H9 (cell line): ENCODE measurements at regions not wholly inside any gene's neighbourhood (a gene's known extent, or its start where the extent isn't known, plus 50 kb on each side); places are given as distances from the start of the nearest gene placed in this dataset.

Experiments
- DNase-seq: peaks from one replicate; pipeline ENCODE4 v3.0.0-alpha.2; 2017
- H2AFZ ChIP-seq: one replicate; pipeline ENCODE4 v1.6.1; 2013; ENCODE audit warnings: mild to moderate bottlenecking, low read length, control low read depth, moderate library complexity
- H2AK5ac ChIP-seq: 2 replicates; pipeline ENCODE4 v1.6.1; 2013; ENCODE audit warnings: low read length, control low read depth, mixed read lengths; ENCODE audit not compliant: insufficient read length
- H2BK120ac ChIP-seq: one replicate; pipeline ENCODE4 v1.6.1; 2013; ENCODE audit warnings: low read depth, mild to moderate bottlenecking, low read length, control low read depth, inconsistent platforms; ENCODE audit not compliant: poor library complexity, severe bottlenecking
- H2BK12ac ChIP-seq: 2 replicates; pipeline ENCODE4 v1.6.1; 2013; ENCODE audit warnings: low read length, control low read depth, mixed read lengths, low read depth; ENCODE audit not compliant: insufficient read length
- H2BK15ac ChIP-seq: 2 replicates; pipeline ENCODE4 v1.6.1; 2013; ENCODE audit warnings: low read depth, low read length, control low read depth
- H2BK20ac ChIP-seq: one replicate; pipeline ENCODE4 v1.6.1; 2013; ENCODE audit warnings: low read depth, mild to moderate bottlenecking, low read length, control low read depth, inconsistent platforms; ENCODE audit not compliant: poor library complexity, severe bottlenecking
- H2BK5ac ChIP-seq: 2 replicates; pipeline ENCODE4 v1.6.1; 2013; ENCODE audit warnings: low read length, control low read depth, mixed read lengths; ENCODE audit not compliant: insufficient read length
- H3K14ac ChIP-seq: 2 replicates; pipeline ENCODE4 v1.6.1; 2013; ENCODE audit warnings: low read length, control low read depth; ENCODE audit not compliant: insufficient read depth
- H3K18ac ChIP-seq: 2 replicates; pipeline ENCODE4 v1.6.1; 2013; ENCODE audit warnings: low read depth, mild to moderate bottlenecking, mixed read lengths, low read length, control low read depth; ENCODE audit not compliant: insufficient read length
- H3K23ac ChIP-seq: 2 replicates; pipeline ENCODE4 v1.6.1; 2013; ENCODE audit warnings: low read length, control low read depth, mixed read lengths, low read depth; ENCODE audit not compliant: insufficient read length
- H3K23me2 ChIP-seq: 2 replicates; pipeline ENCODE4 v1.6.1; 2013; ENCODE audit warnings: low read depth, mild to moderate bottlenecking, mixed read lengths, low read length, control low read depth; ENCODE audit not compliant: insufficient read length, poor library complexity, severe bottlenecking
- H3K27ac ChIP-seq: 2 replicates; pipeline ENCODE4 v1.5.1; 2013; ENCODE audit warnings: low read length, control low read depth, mixed read lengths, low read depth; ENCODE audit not compliant: insufficient read length
- H3K27me3 ChIP-seq: 2 replicates; pipeline ENCODE4 v1.6.1; 2013; ENCODE audit warnings: low read length, control low read depth, inconsistent platforms; ENCODE audit not compliant: insufficient read depth
- H3K4ac ChIP-seq: 2 replicates; pipeline ENCODE4 v1.6.1; 2013; ENCODE audit warnings: low read depth, mild to moderate bottlenecking, control low read depth, inconsistent platforms, low read length, moderate library complexity
- H3K4me1 ChIP-seq: 2 replicates; pipeline ENCODE4 v1.6.1; 2013; ENCODE audit warnings: low read length, control low read depth, inconsistent platforms; ENCODE audit not compliant: insufficient read depth
- H3K4me2 ChIP-seq: 2 replicates; pipeline ENCODE4 v1.6.1; 2013; ENCODE audit warnings: low read length, control low read depth, mixed read lengths; ENCODE audit not compliant: insufficient read length, insufficient read depth
- H3K56ac ChIP-seq: 2 replicates; pipeline ENCODE4 v1.6.1; 2013; ENCODE audit warnings: low read depth, mild to moderate bottlenecking, mixed read lengths, low read length, control low read depth; ENCODE audit not compliant: insufficient read length
- H3K79me1 ChIP-seq: 2 replicates; pipeline ENCODE4 v1.6.1; 2013; ENCODE audit warnings: low read depth, mild to moderate bottlenecking, moderate library complexity, low read length, control low read depth, inconsistent platforms; ENCODE audit not compliant: insufficient read depth, poor library complexity, severe bottlenecking
- H3K79me2 ChIP-seq: 2 replicates; pipeline ENCODE4 v1.6.1; 2013; ENCODE audit warnings: low read length, control low read depth, inconsistent platforms; ENCODE audit not compliant: insufficient read depth
- H3K9ac ChIP-seq: 2 replicates; pipeline ENCODE4 v1.6.1; 2013; ENCODE audit warnings: low read length, control low read depth, mixed read lengths; ENCODE audit not compliant: insufficient read length; ENCODE audit errors: extremely low read depth
- H3K9me3 ChIP-seq: one replicate; pipeline ENCODE4 v1.6.1; 2013; ENCODE audit warnings: low read depth, low read length, inconsistent platforms; ENCODE audit not compliant: control insufficient read depth
- H3T11ph ChIP-seq: one replicate; pipeline ENCODE4 v1.6.1; 2013; ENCODE audit warnings: mild to moderate bottlenecking, low read length, control low read depth, inconsistent platforms
- H4K20me1 ChIP-seq: one replicate; pipeline ENCODE4 v1.6.1; 2013; ENCODE audit not compliant: control insufficient read depth, insufficient read length, insufficient read depth
- H4K5ac ChIP-seq: 2 replicates; pipeline ENCODE4 v1.6.1; 2013; ENCODE audit warnings: low read depth, mild to moderate bottlenecking, mixed read lengths, low read length, control low read depth; ENCODE audit not compliant: insufficient read length
- H4K8ac ChIP-seq: replicated peaks from 2 replicates; pipeline ENCODE4 v1.6.1; 2013; ENCODE audit warnings: low read length, control low read depth, mixed read lengths, low read depth; ENCODE audit not compliant: insufficient read length
- H4K91ac ChIP-seq: 2 replicates; pipeline ENCODE4 v1.6.1; 2013; ENCODE audit warnings: low read depth, mild to moderate bottlenecking, moderate library complexity, mixed read lengths, low read length, control low read depth; ENCODE audit not compliant: insufficient read length
- H3K27ac Mint-ChIP-seq, 3 experiments: 2 replicates in 2 of 3; 3 replicates in 1 of 3; pipeline ENCODE4 v1.8.0; 2020 to 2021; ENCODE audit warnings: mixed read lengths in 3 of 3, mild to moderate bottlenecking in 1 of 3, moderate library complexity in 1 of 3
- H3K27me3 Mint-ChIP-seq: 2 replicates; pipeline ENCODE4 v1.8.0; 2021; ENCODE audit warnings: low read depth, mild to moderate bottlenecking, moderate library complexity, mixed read lengths
- H3K36me3 Mint-ChIP-seq, 3 experiments: 2 replicates in 2 of 3; 3 replicates in 1 of 3; pipeline ENCODE4 v1.8.0; 2020 to 2021; ENCODE audit warnings: low read depth in 3 of 3, mixed read lengths in 3 of 3; ENCODE audit not compliant: insufficient read depth in 1 of 3
- H3K4me1 Mint-ChIP-seq, 2 experiments: 2 replicates each; pipeline ENCODE4 v1.8.0; 2020; ENCODE audit warnings: mixed read lengths in 2 of 2
- H3K4me3 Mint-ChIP-seq, 2 experiments: 2 replicates in 1 of 2; 3 replicates in 1 of 2; pipeline ENCODE4 v1.8.0; 2020 to 2021; ENCODE audit warnings: mild to moderate bottlenecking in 2 of 2, mixed read lengths in 2 of 2, moderate library complexity in 1 of 2
- H3K9me3 Mint-ChIP-seq, 2 experiments: 2 replicates in 1 of 2; 3 replicates in 1 of 2; pipeline ENCODE4 v1.8.0; 2020; ENCODE audit warnings: mild to moderate bottlenecking in 2 of 2, mixed read lengths in 2 of 2, moderate library complexity in 1 of 2
- CTCF ChIP-seq: fragments of 200-600 bp; sonication (generic); conservative IDR thresholded peaks from 3 replicates; pipeline ENCODE4 v1.8.0; 2021; ENCODE audit warnings: antibody characterized with exemption, mild to moderate bottlenecking
- WGBS: extraction: QIAGEN DNeasy Blood & Tissue Kit; methylation state at CpG from one replicate; pipeline ENCODE4 v1.1.7; 2013; ENCODE audit warnings: missing lambda C conversion rate, low lambda C conversion rate, mixed read lengths; ENCODE audit not compliant: insufficient read length; ENCODE audit errors: extremely low coverage; 5-methylcytosine and 5-hydroxymethylcytosine counted together

- H3K27me3 ChIP-seq: no peaks in the 10 kb centered on the region
- H3K4me2 ChIP-seq: no peak overlapping the region
- H3K27ac ChIP-seq: no peak overlapping the region
- H3K4ac ChIP-seq: no peak overlapping the region
- H2AFZ ChIP-seq: no peak overlapping the region
- H2BK5ac ChIP-seq: no peak overlapping the region
- no peak overlapping the region for H3K27ac Mint-ChIP-seq
- H3K4me1 ChIP-seq: no peaks in the 10 kb centered on the region
- no peaks in the 10 kb centered on the region for H3K79me1 ChIP-seq
- H3K23me2 ChIP-seq: no peaks in the 10 kb centered on the region
- H3K18ac ChIP-seq: no peak overlapping the region
- no peak overlapping the region for H3K23ac ChIP-seq
- H2BK20ac ChIP-seq: no peak overlapping the region
- H4K8ac ChIP-seq: no peak overlapping the region
- DNase-seq: no peak
- no peak overlapping the region for H3K14ac ChIP-seq
- no peak overlapping the region for H4K5ac ChIP-seq
- H2BK120ac ChIP-seq: no peak overlapping the region
- no peaks in the 10 kb centered on the region for H4K20me1 ChIP-seq
- H3K4me3 Mint-ChIP-seq: no peak overlapping the region
- no peak overlapping the region for H3K9ac ChIP-seq
- H3K27me3 Mint-ChIP-seq: no peaks in the 10 kb centered on the region
- no peak overlapping the region for H2BK12ac ChIP-seq
- TF ChIP-seq CTCF: no peak
- peaks cover 24 to 28% of the 10 kb centered on the region in 2 experiments for H3K9me3 Mint-ChIP-seq
- no peak overlapping the region for H3T11ph ChIP-seq
- no peak overlapping the region for H2BK15ac ChIP-seq
- WGBS: no CpG with 5 or more reads among the region's 4 CpGs
- H3K9me3 ChIP-seq: no peaks in the 10 kb centered on the region
- H3K56ac ChIP-seq: no peak overlapping the region
- no peaks in the 10 kb centered on the region for H3K79me2 ChIP-seq
- no peak overlapping the region for H4K91ac ChIP-seq
- H3K36me3 Mint-ChIP-seq: peaks cover 17 to 23% (median 19%) of the 10 kb centered on the region in 3 experiments
- H3K4me1 Mint-ChIP-seq: no peaks in the 10 kb centered on the region
- H2AK5ac ChIP-seq: no peak overlapping the region
Observed at GRCh38 chr13:60852886-60853285, 455.9 kb downstream of the TDRD3 start.
